Anterior cingulate cortex (tissue), 58 donors: ENCODE measurements at regions not wholly inside any gene's neighbourhood (a gene's known extent, or its start where the extent isn't known, plus 50 kb on each side); places are given as distances from the start of the nearest gene placed in this dataset.
"Not testable (repeated sequence)": the region's sequence is repeated elsewhere in the genome, so short reads cannot be mapped to it uniquely, and the experiment has no call there.

Experiments
- DNase-seq, 58 donors: peaks; one replicate each; lab custom pipeline; 2025; lab: John Stamatoyannopoulos, UW

- DNase-seq: no peak
Observed at GRCh38 chr3:103829723-103830326, 1395.0 kb downstream of the ZPLD1 start.

GRCh38 chr3:103847081-103848062, 1412.6 kb downstream of the ZPLD1 start:
- DNase-seq: no peak

- DNase-seq: no peak
Observed at GRCh38 chr3:103851793-103852192, 1417.0 kb downstream of the ZPLD1 start.

GRCh38 chr3:103862415-103862814, 1427.6 kb downstream of the ZPLD1 start:
- no peak for DNase-seq

GRCh38 chr3:103863381-103863780, 1428.6 kb downstream of the ZPLD1 start:
- DNase-seq: no peak

GRCh38 chr3:103866113-103866512, 1431.3 kb downstream of the ZPLD1 start:
- DNase-seq: no peak

- no peak for DNase-seq
Observed at GRCh38 chr3:103873021-103873420, 1438.2 kb downstream of the ZPLD1 start.

GRCh38 chr3:103873897-103874545, 1439.2 kb downstream of the ZPLD1 start:
- no peak for DNase-seq

GRCh38 chr3:103881809-103882208, 1447.0 kb downstream of the ZPLD1 start:
- DNase-seq: not testable (repeated sequence)

- DNase-seq: no peak
Observed at GRCh38 chr3:103889675-103890074, 1454.9 kb downstream of the ZPLD1 start.

- DNase-seq: no peak
Observed at GRCh38 chr3:103894162-103894822, 1459.5 kb downstream of the ZPLD1 start.

GRCh38 chr3:103899328-103899727, 1464.5 kb downstream of the ZPLD1 start:
- DNase-seq: no peak

- DNase-seq: no peak
Observed at GRCh38 chr3:103904991-103905390, 1461.7 kb upstream of the ALCAM start.

- DNase-seq: no peak
Observed at GRCh38 chr3:103906304-103906703, 1460.4 kb upstream of the ALCAM start.

GRCh38 chr3:103906808-103907207, 1459.9 kb upstream of the ALCAM start:
- DNase-seq: no peak

GRCh38 chr3:103907567-103907966, 1459.1 kb upstream of the ALCAM start:
- DNase-seq: no peak

GRCh38 chr3:103909395-103909794, 1457.3 kb upstream of the ALCAM start:
- no peak for DNase-seq

- DNase-seq: no peak
Observed at GRCh38 chr3:103918336-103918735, 1448.4 kb upstream of the ALCAM start.

- DNase-seq: no peak
Observed at GRCh38 chr3:103919327-103919726, 1447.4 kb upstream of the ALCAM start.

GRCh38 chr3:103923907-103924306, 1442.8 kb upstream of the ALCAM start:
- no peak for DNase-seq

GRCh38 chr3:103924544-103924943, 1442.2 kb upstream of the ALCAM start:
- DNase-seq: no peak
